ENCODE measurements at regions not wholly inside any gene's neighbourhood (a gene's known extent, or its start where the extent isn't known, plus 50 kb on each side); places are given as distances from the start of the nearest gene placed in this dataset.

DNA sequence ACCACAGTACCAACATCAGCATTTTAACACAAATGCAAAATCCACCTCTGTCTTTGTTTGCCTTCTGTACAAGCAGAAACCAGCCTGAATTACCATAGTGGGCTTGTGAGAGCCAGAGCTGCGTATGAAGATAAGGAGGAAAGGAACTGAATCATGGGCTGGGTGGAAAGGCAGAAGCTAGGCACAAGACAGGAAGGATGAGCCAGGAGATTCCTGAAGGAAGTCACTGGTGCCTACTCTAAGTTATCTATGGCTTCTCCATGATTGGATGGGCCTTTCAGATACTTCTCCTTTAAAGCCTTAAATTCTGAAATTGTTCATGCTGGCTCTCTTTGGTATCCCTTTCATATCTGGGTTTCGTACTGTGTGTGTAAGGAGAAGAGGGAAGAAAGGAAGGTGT lies 140.6 kb downstream of the LCA5 start:
- Histone ChIP-seq H3K27me3 (no peaks in the 10 kb centered on the region), H3K27ac (no peak overlapping the region), H3K4me1 (no peaks in the 10 kb centered on the region), H3K36me3 (ENCODE audit: low read depth, missing control alignments) (no peaks in the 10 kb centered on the region), H3K4me3 (no peak overlapping the region), H3K9me3 (no peaks in the 10 kb centered on the region)
- 92 to 99% methylated on average over 2 of the region's 2 CpGs for WGBS, 2 donors
- DNase-seq: no peak
- intact Hi-C loops (cut with DNase I; ENCODE audit: low total_unique reads): no loop called here
- TF ChIP-seq POLR2A (IDR thresholded peaks at IDR 0.05) (no peak), CTCF (IDR thresholded peaks at IDR 0.05) (no peak)

DNA sequence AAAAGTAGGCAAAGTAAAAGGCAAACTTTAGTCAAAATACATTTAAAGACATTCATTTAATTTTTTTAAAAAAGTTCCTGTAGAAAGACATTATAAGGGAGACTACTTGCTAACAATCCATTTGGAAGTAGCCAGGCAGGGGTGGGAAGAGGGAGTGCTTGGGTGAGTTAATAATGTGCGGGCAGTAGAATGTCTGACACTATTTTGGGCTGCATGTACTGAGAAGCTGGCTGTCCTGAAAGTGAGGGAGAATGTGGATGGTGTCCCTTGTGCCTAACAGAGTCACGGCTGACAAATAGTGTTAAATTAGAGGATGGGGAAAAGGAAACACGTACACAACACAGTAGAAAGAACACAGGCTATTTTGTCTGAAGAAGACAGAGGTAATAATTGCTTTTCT lies 142.5 kb downstream of the LCA5 start:
- WGBS, 2 donors: 89 to 93% methylated on average over 3 of the region's 3 CpGs
- Histone ChIP-seq H3K36me3 (ENCODE audit: low read depth, missing control alignments) (no peaks in the 10 kb centered on the region), H3K27me3 (no peaks in the 10 kb centered on the region), H3K4me3 (no peak overlapping the region), H3K27ac (no peak overlapping the region), H3K4me1 (no peaks in the 10 kb centered on the region), H3K9me3 (no peaks in the 10 kb centered on the region)
- TF ChIP-seq CTCF (IDR thresholded peaks at IDR 0.05) (no peak), POLR2A (IDR thresholded peaks at IDR 0.05) (no peak)
- DNase-seq: no peak
- intact Hi-C loops (cut with DNase I; ENCODE audit: low total_unique reads): no loop called here

GRCh38 chr6:79392094-79392493 lies 145.1 kb downstream of the LCA5 start:
- no peaks in the 10 kb centered on the region for H3K4me1 ChIP-seq
- no peak for DNase-seq
- H3K27ac ChIP-seq: no peak overlapping the region
- H3K27me3 ChIP-seq: no peaks in the 10 kb centered on the region
- no peaks in the 10 kb centered on the region for H3K9me3 ChIP-seq
- 97 to 98% methylated on average over 3 of the region's 3 CpGs for WGBS, 2 donors
- no peak for TF ChIP-seq POLR2A (IDR thresholded peaks at IDR 0.05)
- no peak for TF ChIP-seq CTCF (IDR thresholded peaks at IDR 0.05)
- no peak overlapping the region for H3K4me3 ChIP-seq
- H3K36me3 ChIP-seq (ENCODE audit: low read depth, missing control alignments): no peaks in the 10 kb centered on the region
- intact Hi-C loops (cut with DNase I; ENCODE audit: low total_unique reads): no loop called here

- no peak for DNase-seq
- TF ChIP-seq CTCF (IDR thresholded peaks at IDR 0.05): no peak
- TF ChIP-seq POLR2A (IDR thresholded peaks at IDR 0.05): no peak
- WGBS, 2 donors: 83 to 85% methylated on average over 1 of the region's 1 CpG
- intact Hi-C loops (cut with DNase I; ENCODE audit: low total_unique reads): no loop called here
- no peak overlapping the region for H3K27ac ChIP-seq
- no peaks in the 10 kb centered on the region for H3K9me3 ChIP-seq
- no peak overlapping the region for H3K4me3 ChIP-seq
- no peaks in the 10 kb centered on the region for H3K36me3 ChIP-seq (ENCODE audit: low read depth, missing control alignments)
- no peaks in the 10 kb centered on the region for H3K27me3 ChIP-seq
- peaks cover under 1% of the 10 kb centered on the region for H3K4me1 ChIP-seq
Measured at GRCh38 chr6:79391480-79391879, 145.8 kb downstream of the LCA5 start.

DNA sequence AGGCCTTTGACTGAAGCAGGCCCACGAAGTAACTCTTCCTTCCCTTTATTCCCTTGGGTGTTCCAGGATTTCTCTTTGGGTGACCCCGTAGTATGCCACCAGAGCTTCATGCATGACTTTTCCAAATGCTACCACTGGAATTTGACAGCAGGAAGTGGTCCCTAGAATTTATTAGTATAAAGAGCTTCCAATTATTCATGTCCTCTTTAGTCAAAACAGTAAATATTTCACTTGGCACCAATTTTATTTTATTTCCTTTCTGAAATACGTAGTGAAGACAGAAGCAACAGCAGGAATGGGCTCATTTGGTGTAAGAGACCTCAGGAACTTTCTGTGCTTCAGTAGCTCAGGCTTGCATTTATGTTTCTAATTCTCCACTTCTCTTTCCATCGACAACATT lies 151.3 kb downstream of the LCA5 start:
- intact Hi-C loops (cut with DNase I; ENCODE audit: low total_unique reads): no loop called here
- Histone ChIP-seq H3K4me3 (no peak overlapping the region), H3K27me3 (no peaks in the 10 kb centered on the region), H3K4me1 (peaks cover 8% of the 10 kb centered on the region), H3K36me3 (ENCODE audit: low read depth, missing control alignments) (no peaks in the 10 kb centered on the region), H3K27ac (no peak overlapping the region), H3K9me3 (no peaks in the 10 kb centered on the region)
- no peak for DNase-seq
- WGBS, 2 donors: 42 to 48% methylated on average over 4 of the region's 4 CpGs
- TF ChIP-seq CTCF (IDR thresholded peaks at IDR 0.05) (no peak), POLR2A (IDR thresholded peaks at IDR 0.05) (no peak)

Measured in testis (tissue), 2 donors.